K562 (cell line): ENCODE measurements at regions not wholly inside any gene's neighbourhood (a gene's known extent, or its start where the extent isn't known, plus 50 kb on each side); places are given as distances from the start of the nearest gene placed in this dataset.

Experiments
- ATAC-seq: fragments of 200-7000 bp; cut with Tn5 transposase; 3 replicates; pipeline ENCODE4 v1.9.1; 2020; ENCODE audit warnings: moderate library complexity
- BruUV-seq: library from RNA; stranded (reverse); fragments of 400-500 nt; replicated peaks from 2 replicates; lab custom pipeline; 2021; lab: Mats Ljungman, UMichigan
- CTCF ChIA-PET: fragments of 300-600 bp; formaldehyde crosslinking; extraction: SDS; loops from one replicate; lab custom pipeline; 2021; ENCODE audit warnings: low intra/inter-chr PET ratio; lab: Yijun Ruan, JAX
- POLR2A ChIA-PET: fragments of 300-600, 350-650 bp; sonication (Branson Sonifier 250); formaldehyde crosslinking; extraction: SDS; loops from one replicate; lab custom pipeline; 2021; ENCODE audit warnings: antibody characterized with exemption, inconsistent platforms; lab: Yijun Ruan, JAX
- DNase-seq, 4 experiments: peaks; one replicate each; pipeline versions ENCODE4 v3.0.0 to v3.0.0-alpha.2; 2011 to 2018; ENCODE audit warnings: low spot score in 3 of 4, mixed read lengths in 3 of 4; ENCODE audit errors: extremely low read depth in 1 of 4
- FAIRE-seq: peaks from 2 replicates; lab custom pipeline; 2011; peaks lifted over from hg19 to GRCh38; lab: Jason Lieb, UNC
- H2AFZ ChIP-seq: 2 replicates; pipeline ENCODE4 v1.6.0; 2011; ENCODE audit warnings: low read depth, low read length, control low read depth, inconsistent platforms
- H3K27ac ChIP-seq: fragments of 200-600 bp; 3 replicates; pipeline ENCODE4 v1.8.0; 2011; ENCODE audit warnings: low read depth, mild to moderate bottlenecking, control low read depth, inconsistent platforms, low read length, moderate library complexity, mixed read lengths; ENCODE audit errors: extremely low read depth
- H3K27me3 ChIP-seq, 2 experiments: fragments of 300-600 bp in 1 of 2; 2 replicates in 1 of 2; 3 replicates in 1 of 2; pipeline versions ENCODE4 v1.6.0 to v1.8.0; 2011; ENCODE audit warnings: inconsistent platforms in 2 of 2, low read length in 2 of 2, mild to moderate bottlenecking in 1 of 2, mixed read lengths in 1 of 2, moderate library complexity in 1 of 2; ENCODE audit not compliant: control insufficient read depth in 2 of 2, insufficient read depth in 2 of 2
- H3K36me3 ChIP-seq: fragments of 300-600 bp; 3 replicates; pipeline ENCODE4 v1.8.0; 2011; ENCODE audit warnings: mild to moderate bottlenecking, low read length, inconsistent platforms; ENCODE audit not compliant: control insufficient read depth, insufficient read depth
- H3K4me1 ChIP-seq, 2 experiments: fragments of 200-600 bp in 1 of 2; replicated peaks in 1 of 2; 2 replicates in 1 of 2; 3 replicates in 1 of 2; pipeline versions ENCODE4 v1.5.1 to v1.8.0; 2011; ENCODE audit warnings: inconsistent platforms in 2 of 2, low read length in 2 of 2, mild to moderate bottlenecking in 1 of 2, mixed read lengths in 1 of 2, moderate library complexity in 1 of 2; ENCODE audit not compliant: control insufficient read depth in 2 of 2, insufficient read depth in 2 of 2
- H3K4me2 ChIP-seq: 2 replicates; pipeline ENCODE4 v1.6.1; 2011; ENCODE audit warnings: low read length, control low read depth, inconsistent platforms, mixed read lengths; ENCODE audit not compliant: insufficient read depth
- H3K4me3 ChIP-seq: fragments of 200-600 bp; sonication (generic), shearing (Covaris generic); 2 replicates; pipeline ENCODE4 v1.5.1; 2016; ENCODE audit warnings: control low read depth, inconsistent platforms
- H3K79me2 ChIP-seq: fragments of 200-600 bp; 3 replicates; pipeline ENCODE4 v1.8.0; 2011; ENCODE audit warnings: low read length, inconsistent platforms; ENCODE audit not compliant: control insufficient read depth, insufficient read depth
- H3K9ac ChIP-seq, 2 experiments: 2 replicates each; pipeline versions ENCODE4 v1.6.0 to v1.6.1; 2011; ENCODE audit warnings: low read depth in 2 of 2, low read length in 2 of 2, control low read depth in 1 of 2, inconsistent platforms in 1 of 2, mild to moderate bottlenecking in 1 of 2, mixed read lengths in 1 of 2; ENCODE audit not compliant: insufficient read depth in 1 of 2
- H3K9me1 ChIP-seq: one replicate; pipeline ENCODE4 v1.6.0; 2011; ENCODE audit warnings: inconsistent platforms, mild to moderate bottlenecking, low read length, moderate library complexity; ENCODE audit not compliant: control insufficient read depth, insufficient read depth
- H3K9me3 ChIP-seq: replicated peaks from 2 replicates; pipeline ENCODE4 v1.5.1; 2011; ENCODE audit warnings: low read depth, low read length, inconsistent platforms; ENCODE audit not compliant: control insufficient read depth, insufficient read depth
- H4K20me1 ChIP-seq: replicated peaks from 2 replicates; pipeline ENCODE4 v1.6.1; 2011; ENCODE audit warnings: low read length, inconsistent platforms, mixed read lengths; ENCODE audit not compliant: control insufficient read depth, insufficient read depth
- CTCF ChIP-seq, 3 experiments: IDR thresholded peaks in 2 of 3; conservative IDR thresholded peaks in 1 of 3; 2 replicates each; pipeline ENCODE4 v1.5.1; 2011 to 2012; ENCODE audit warnings: low read length in 3 of 3, mild to moderate bottlenecking in 3 of 3, control low read depth in 2 of 3, improper control_type of control experiment in 1 of 3, inconsistent platforms in 1 of 3, low read depth in 1 of 3, mixed read lengths in 1 of 3, moderate library complexity in 1 of 3; ENCODE audit not compliant: insufficient read depth in 2 of 3
- RAD21 ChIP-seq, 2 experiments: fragments of 250-450 bp in 1 of 2; fragments of 450-650 bp in 1 of 2; sonication (Bioruptor Pico) in 1 of 2; formaldehyde crosslinking in 1 of 2; IDR thresholded peaks in 1 of 2; conservative IDR thresholded peaks in 1 of 2; 2 replicates each; pipeline versions ENCODE4 v1.4.0 to v1.8.0; 2020 to 2022; ENCODE audit warnings: mild to moderate bottlenecking in 2 of 2, moderate library complexity in 1 of 2
- REST ChIP-seq, 2 experiments: fragments of 450-650 bp; formaldehyde crosslinking in 1 of 2; IDR thresholded peaks; 2 replicates each; pipeline versions ENCODE4 v1.4.0 to v1.6.1; 2014 to 2020; ENCODE audit warnings: mild to moderate bottlenecking in 2 of 2, borderline replicate concordance in 1 of 2, low read depth in 1 of 2
- USF1 ChIP-seq: sonication (generic); formaldehyde crosslinking; IDR thresholded peaks from 2 replicates; pipeline ENCODE4 v1.9.0; 2022; ENCODE audit warnings: mild to moderate bottlenecking, missing genetic modification reagents
- ZMIZ1 ChIP-seq, 2 experiments: fragments of 150-350 bp in 1 of 2; IDR thresholded peaks; 2 replicates each; pipeline ENCODE4 v1.6.1; 2012 to 2016; ENCODE audit warnings: low read depth in 2 of 2, low read length in 2 of 2, mild to moderate bottlenecking in 1 of 2, moderate library complexity in 1 of 2
- WGBS: fragments of 100-300 bp; shearing (Covaris generic); methylation state at CpG from one replicate; pipeline ENCODE4 v1.1.6; 2016; ENCODE audit warnings: low coverage, mixed read lengths; ENCODE audit not compliant: insufficient coverage; ENCODE audit errors: missing lambda C conversion rate; 5-methylcytosine and 5-hydroxymethylcytosine counted together
- in situ Hi-C: fragments of 300-500 bp; cut with MboI; formaldehyde crosslinking; loops from 4 replicates; pipeline ENCODE4 v1.15.0; 2018; ENCODE audit warnings: inconsistent platforms, mixed read lengths
- intact Hi-C: fragments of 100-400 bp; cut with micrococcal nuclease; formaldehyde crosslinking; loops from 2 replicates; pipeline ENCODE4 v1.14.2; 2022

- H3K4me3 ChIP-seq = no peak overlapping the region
- FAIRE-seq = no peak
- no peaks in the 10 kb centered on the region for H4K20me1 ChIP-seq
- TF ChIP-seq CTCF (IDR thresholded peaks at IDR 0.05 in 2 of 3, conservative IDR thresholded peaks at IDR 0.05 in 1 of 3; ENCODE audit: insufficient read depth in 2 of 3, low read depth in 1 of 3, low read length in 3 of 3) (peak; percentile 18 to 55 (median 50); a peak in 5 of 6 replicates), RAD21 (CRISPR knock-in tag; conservative IDR thresholded peaks at IDR 0.05 in 1 of 2, IDR thresholded peaks at IDR 0.05 in 1 of 2) (peak; percentile 53 to 66), REST (IDR thresholded peaks at IDR 0.05; ENCODE audit: borderline replicate concordance) (peak; percentile 37; the same call in 1 of the 2 replicates), REST (CRISPR knock-in tag; IDR thresholded peaks at IDR 0.05; ENCODE audit: low read depth) (no peak), ZMIZ1 (IDR thresholded peaks at IDR 0.05; ENCODE audit: low read depth in 2 of 2, low read length in 2 of 2) (no peak), USF1 (CRISPR knock-in tag) (no peak)
- no peak overlapping the region for H3K4me2 ChIP-seq
- H3K9ac ChIP-seq = no peak overlapping the region
- ChIA-PET CTCF (no interaction called here), POLR2A (no interaction called here)
- intact Hi-C loops (loop anchor here (10.0 kb wide), 1 partner anchor 914 kb away; no protein-coding TSS in a partner anchor), in situ Hi-C loops (no loop called here)
- no peaks in the 10 kb centered on the region for H3K9me3 ChIP-seq
- H2AFZ ChIP-seq = no peak overlapping the region
- no peaks in the 10 kb centered on the region for H3K36me3 ChIP-seq
- no peak overlapping the region for H3K27ac ChIP-seq
- H3K4me1 ChIP-seq = no peaks in the 10 kb centered on the region
- no peaks in the 10 kb centered on the region for H3K27me3 ChIP-seq
- ATAC-seq = peak; percentile 36; the same call in 1 of the 3 replicates
- H3K79me2 ChIP-seq = no peaks in the 10 kb centered on the region
- peak; percentile 10 to 21 (median 16) for DNase-seq
- BruUV-seq = no TSS peak
- no peaks in the 10 kb centered on the region for H3K9me1 ChIP-seq
- WGBS = 0% methylated on average over 4 of the region's 4 CpGs
These were observed 283.5 kb downstream of the S1PR1 start for GRCh38 chr1:101520302-101520701.
